IMR-90 (cell line): ENCODE measurements at regions not wholly inside any gene's neighbourhood (a gene's known extent, or its start where the extent isn't known, plus 50 kb on each side); places are given as distances from the start of the nearest gene placed in this dataset.

Source experiments
- ATAC-seq: fragments of 200-7000 bp; cut with Tn5 transposase; 2 replicates; pipeline ENCODE4 v1.9.1; 2020; ENCODE audit warnings: low read depth, mild to moderate bottlenecking, moderate library complexity
- BruUV-seq: library from RNA; stranded (reverse); fragments of 400-500 nt; replicated peaks from 2 replicates; lab custom pipeline; 2021; lab: Mats Ljungman, UMichigan
- CTCF ChIA-PET: fragments of 300-600 bp; formaldehyde crosslinking; extraction: SDS; loops from one replicate; lab custom pipeline; 2021; ENCODE audit warnings: antibody characterized with exemption; lab: Yijun Ruan, JAX
- POLR2A ChIA-PET: fragments of 300-600 bp; sonication (Branson Sonifier 250); formaldehyde crosslinking; loops from one replicate; lab custom pipeline; 2022; ENCODE audit warnings: antibody characterized with exemption; ENCODE audit not compliant: unreplicated experiment; lab: Charles Lee
- DNase-seq: peaks from one replicate; pipeline ENCODE4 v3.0.0; 2013
- H2AFZ ChIP-seq: replicated peaks from 2 replicates; pipeline ENCODE3; 2013; ENCODE audit warnings: low read length, mild to moderate bottlenecking; ENCODE audit not compliant: poor library complexity
- H2AK5ac ChIP-seq: 2 replicates; pipeline ENCODE4 v1.6.1; 2013; ENCODE audit warnings: low read depth, low read length, inconsistent platforms
- H2AK9ac ChIP-seq: replicated peaks from 2 replicates; pipeline ENCODE3; 2013; ENCODE audit warnings: mild to moderate bottlenecking, low read depth, low read length, moderate library complexity; ENCODE audit not compliant: poor library complexity
- H2BK120ac ChIP-seq: 2 replicates; pipeline ENCODE4 v1.6.1; 2013; ENCODE audit warnings: low read depth, low read length, inconsistent platforms
- H2BK15ac ChIP-seq: 3 replicates; pipeline ENCODE4 v1.6.1; 2013; ENCODE audit warnings: low read depth, low read length, inconsistent platforms
- H2BK20ac ChIP-seq: 2 replicates; pipeline ENCODE4 v1.6.1; 2013; ENCODE audit warnings: low read depth, mild to moderate bottlenecking, inconsistent platforms, low read length, moderate library complexity
- H2BK5ac ChIP-seq: 2 replicates; pipeline ENCODE4 v1.6.1; 2013; ENCODE audit warnings: mild to moderate bottlenecking, low read depth, low read length, inconsistent platforms; ENCODE audit not compliant: poor library complexity, severe bottlenecking
- H3K14ac ChIP-seq: replicated peaks from 2 replicates; pipeline ENCODE4 v1.6.1; 2013; ENCODE audit warnings: low read depth, low read length, inconsistent platforms
- H3K18ac ChIP-seq: 2 replicates; pipeline ENCODE4 v1.6.1; 2013; ENCODE audit warnings: low read depth, low read length, control low read depth
- H3K23ac ChIP-seq: 2 replicates; pipeline ENCODE4 v1.6.1; 2013; ENCODE audit warnings: low read depth, low read length, inconsistent platforms
- H3K27ac ChIP-seq: 2 replicates; pipeline ENCODE4 v1.5.1; 2013; ENCODE audit warnings: mild to moderate bottlenecking, control low read depth, low read length; ENCODE audit not compliant: insufficient read depth
- H3K27me3 ChIP-seq: 2 replicates; pipeline ENCODE4 v1.6.1; 2013; ENCODE audit warnings: low read length; ENCODE audit not compliant: control insufficient read depth, insufficient read depth
- H3K36me3 ChIP-seq: 2 replicates; pipeline ENCODE4 v1.6.1; 2013; ENCODE audit warnings: low read length, mixed read lengths; ENCODE audit not compliant: control insufficient read depth, insufficient read depth
- H3K4ac ChIP-seq: 2 replicates; pipeline ENCODE4 v1.6.1; 2013; ENCODE audit warnings: low read depth, low read length, inconsistent platforms
- H3K4me1 ChIP-seq: 2 replicates; pipeline ENCODE4 v1.6.1; 2013; ENCODE audit warnings: low read length, mixed read lengths; ENCODE audit not compliant: control insufficient read depth, insufficient read depth
- H3K4me2 ChIP-seq: 2 replicates; pipeline ENCODE4 v1.6.1; 2013; ENCODE audit warnings: low read depth, mild to moderate bottlenecking, control low read depth, low read length, moderate library complexity
- H3K4me3 ChIP-seq: 2 replicates; pipeline ENCODE4 v1.5.1; 2013; ENCODE audit warnings: low read depth, mild to moderate bottlenecking, control low read depth, low read length, moderate library complexity; ENCODE audit not compliant: insufficient read depth
- H3K56ac ChIP-seq: 2 replicates; pipeline ENCODE4 v1.6.1; 2013; ENCODE audit warnings: low read length, inconsistent platforms; ENCODE audit not compliant: insufficient read depth; ENCODE audit errors: extremely low read depth
- H3K79me1 ChIP-seq, 2 experiments: 2 replicates each; pipeline ENCODE4 v1.6.1; 2013; ENCODE audit warnings: low read length in 2 of 2, inconsistent platforms in 1 of 2, low read depth in 1 of 2
- H3K9ac ChIP-seq: 2 replicates; pipeline ENCODE4 v1.6.1; 2013; ENCODE audit warnings: low read depth, low read length, control low read depth
- H3K9me1 ChIP-seq: 2 replicates; pipeline ENCODE4 v1.6.1; 2013; ENCODE audit warnings: low read length, inconsistent platforms; ENCODE audit not compliant: insufficient read depth
- H3K9me3 ChIP-seq: 2 replicates; pipeline ENCODE4 v1.6.1; 2013; ENCODE audit warnings: low read length; ENCODE audit not compliant: control insufficient read depth, insufficient read depth
- H4K20me1 ChIP-seq: 2 replicates; pipeline ENCODE4 v1.6.1; 2013; ENCODE audit warnings: low read length, inconsistent platforms; ENCODE audit not compliant: insufficient read depth
- H4K5ac ChIP-seq: 2 replicates; pipeline ENCODE4 v1.6.1; 2013; ENCODE audit warnings: mild to moderate bottlenecking, low read depth, low read length, control low read depth
- H4K8ac ChIP-seq, 2 experiments: 2 replicates each; pipeline ENCODE4 v1.6.1; 2013; ENCODE audit warnings: low read depth in 2 of 2, low read length in 2 of 2, control low read depth in 1 of 2, inconsistent platforms in 1 of 2
- H4K91ac ChIP-seq: 2 replicates; pipeline ENCODE4 v1.6.1; 2013; ENCODE audit warnings: low read depth, low read length, inconsistent platforms; ENCODE audit not compliant: insufficient read depth
- BHLHE40 ChIP-seq: fragments of 150-350 bp; IDR thresholded peaks from 2 replicates; pipeline ENCODE4 v1.6.1; 2016; ENCODE audit warnings: mild to moderate bottlenecking, low read depth, low read length
- CEBPB ChIP-seq: IDR thresholded peaks from 2 replicates; pipeline ENCODE4 v1.6.1; 2012; ENCODE audit warnings: low read depth, low read length, improper control_type of control experiment
- CHD1 ChIP-seq: IDR thresholded peaks from 2 replicates; pipeline ENCODE4 v1.6.1; 2012; ENCODE audit warnings: low read depth, low read length, improper control_type of control experiment
- FOS ChIP-seq: fragments of 150-350 bp; IDR thresholded peaks from 2 replicates; pipeline ENCODE4 v1.6.1; 2016; ENCODE audit warnings: low read depth, low read length
- MAFK ChIP-seq: IDR thresholded peaks from 2 replicates; pipeline ENCODE4 v1.6.1; 2012; ENCODE audit warnings: low read depth, low read length, improper control_type of control experiment
- MAZ ChIP-seq: IDR thresholded peaks from 2 replicates; pipeline ENCODE4 v1.6.1; 2012; ENCODE audit warnings: low read depth, mild to moderate bottlenecking, low read length, improper control_type of control experiment, moderate library complexity, borderline replicate concordance
- MXI1 ChIP-seq: IDR thresholded peaks from 2 replicates; pipeline ENCODE4 v1.6.1; 2012; ENCODE audit warnings: low read depth, mild to moderate bottlenecking, low read length, moderate library complexity, borderline replicate concordance
- NFE2L2 ChIP-seq: fragments of 150-350 bp; IDR thresholded peaks from 2 replicates; pipeline ENCODE4 v1.6.1; 2016; ENCODE audit warnings: low read depth, mild to moderate bottlenecking, low read length
- POLR2A ChIP-seq: IDR thresholded peaks from 2 replicates; pipeline ENCODE4 v1.6.1; 2012; ENCODE audit warnings: mild to moderate bottlenecking, low read depth, low read length
- RAD21 ChIP-seq: IDR thresholded peaks from 2 replicates; pipeline ENCODE4 v1.6.1; 2012; ENCODE audit warnings: low read length, improper control_type of control experiment
- RCOR1 ChIP-seq: IDR thresholded peaks from 2 replicates; pipeline ENCODE4 v1.6.1; 2012; ENCODE audit warnings: mild to moderate bottlenecking, low read length, improper control_type of control experiment; ENCODE audit not compliant: insufficient replicate concordance
- RFX5 ChIP-seq: IDR thresholded peaks from 2 replicates; pipeline ENCODE4 v1.8.0; 2012; ENCODE audit warnings: low read depth, mild to moderate bottlenecking, low read length, moderate library complexity
- SMC3 ChIP-seq: fragments of 150-350 bp; IDR thresholded peaks from 2 replicates; pipeline ENCODE4 v1.6.1; 2016; ENCODE audit warnings: low read depth, mild to moderate bottlenecking, antibody characterized with exemption, low read length, moderate library complexity
- dilution Hi-C: fragments of 300-500 bp; cut with HindIII; formaldehyde crosslinking; loops from one replicate; pipeline ENCODE4 v1.14.3; 2018; ENCODE audit warnings: low sequenced_read_pairs; ENCODE audit not compliant: unreplicated experiment
- in situ Hi-C: fragments of 300-500 bp; cut with MboI; formaldehyde crosslinking; loops from 3 replicates; pipeline ENCODE4 v1.14.3; 2019; ENCODE audit warnings: low sequenced_read_pairs, inconsistent platforms, mixed read lengths
- intact Hi-C: fragments of 100-400 bp; cut with micrococcal nuclease; formaldehyde crosslinking; loops from 2 replicates; pipeline ENCODE4 v1.10.0; 2022
- TF ChIP-seq, protein P1 (sequence below): fragments of 150-350 bp; IDR thresholded peaks from 2 replicates; pipeline ENCODE4 v1.6.1; 2017; ENCODE audit warnings: mild to moderate bottlenecking, antibody characterized with exemption, low read length, low read depth
- TF ChIP-seq, protein P2 (sequence below): conservative IDR thresholded peaks from 2 replicates; pipeline ENCODE4 v1.5.1; 2012; ENCODE audit warnings: mild to moderate bottlenecking, low read depth, low read length, improper control_type of control experiment
- TF ChIP-seq, protein P3 (sequence below): fragments of 150-350 bp; IDR thresholded peaks from 2 replicates; pipeline ENCODE4 v1.6.1; 2016; ENCODE audit warnings: low read depth, mild to moderate bottlenecking, low read length, moderate library complexity, borderline replicate concordance

DNA sequence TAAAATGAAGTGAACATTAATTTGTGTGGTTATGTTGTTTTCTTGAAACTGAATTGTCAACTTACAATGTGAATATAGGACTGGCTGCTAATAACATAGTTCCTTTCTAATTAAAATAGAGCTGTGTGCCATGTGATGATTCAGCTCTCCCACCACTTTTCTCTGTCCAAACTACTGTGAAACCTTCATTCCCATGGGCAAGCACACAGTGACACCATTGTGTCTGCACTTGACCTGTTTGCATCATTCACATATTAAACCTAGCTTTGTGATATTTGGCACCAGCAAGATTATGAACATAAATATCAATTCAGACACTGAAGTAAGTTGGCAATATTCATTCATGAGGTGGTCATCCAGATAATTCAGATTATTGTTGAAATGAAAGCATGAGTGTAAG, 78.8 kb upstream of the TCF12 start:
- Histone ChIP-seq H3K4me1 (peaks cover 5% of the 10 kb centered on the region), H3K4ac (no peak overlapping the region), H3K9me1 (peaks cover 6% of the 10 kb centered on the region; the same call in 1 of the 2 replicates), H3K27me3 (no peaks in the 10 kb centered on the region), H4K91ac (no peak overlapping the region), H2AK9ac (no peak overlapping the region), H3K27ac (no peak overlapping the region), H3K36me3 (no peaks in the 10 kb centered on the region), H2BK5ac (no peak overlapping the region), H3K14ac (no peak overlapping the region), H4K5ac (no peak overlapping the region), H3K9me3 (no peaks in the 10 kb centered on the region), H3K4me3 (no peak overlapping the region), H4K20me1 (no peaks in the 10 kb centered on the region), H3K56ac (no peak overlapping the region), H3K79me1 (no peaks in the 10 kb centered on the region), H3K23ac (no peak overlapping the region), H2BK15ac (no peak overlapping the region), H2BK20ac (no peak overlapping the region), H2AFZ (no peak overlapping the region), H3K18ac (no peak overlapping the region), H3K4me2 (no peak overlapping the region), H2BK120ac (no peak overlapping the region), H3K9ac (no peak overlapping the region), H4K8ac (no peak overlapping the region), H2AK5ac (no peak overlapping the region)
- ChIA-PET POLR2A (interaction anchor here (0.6 kb wide), 1 partner anchor 312 kb away, joined by 5 read pairs; no protein-coding TSS in a partner anchor), CTCF (interaction anchor here (1.4 kb wide), 1 partner anchor 81 kb away, joined by 3 read pairs; no protein-coding TSS in a partner anchor)
- BruUV-seq = no TSS peak
- TF ChIP-seq RFX5 = no peak
- TF ChIP-seq FOS = no peak
- no peak for TF ChIP-seq CHD1
- no peak for TF ChIP-seq MAFK
- TF ChIP-seq MXI1 = no peak
- TF ChIP-seq, protein P1, sequence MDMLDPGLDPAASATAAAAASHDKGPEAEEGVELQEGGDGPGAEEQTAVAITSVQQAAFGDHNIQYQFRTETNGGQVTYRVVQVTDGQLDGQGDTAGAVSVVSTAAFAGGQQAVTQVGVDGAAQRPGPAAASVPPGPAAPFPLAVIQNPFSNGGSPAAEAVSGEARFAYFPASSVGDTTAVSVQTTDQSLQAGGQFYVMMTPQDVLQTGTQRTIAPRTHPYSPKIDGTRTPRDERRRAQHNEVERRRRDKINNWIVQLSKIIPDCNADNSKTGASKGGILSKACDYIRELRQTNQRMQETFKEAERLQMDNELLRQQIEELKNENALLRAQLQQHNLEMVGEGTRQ = no peak
- TF ChIP-seq CEBPB = no peak
- no peak for TF ChIP-seq NFE2L2
- TF ChIP-seq MAZ = no peak
- TF ChIP-seq RAD21 = no peak
- TF ChIP-seq SMC3 = no peak
- TF ChIP-seq, protein P2, sequence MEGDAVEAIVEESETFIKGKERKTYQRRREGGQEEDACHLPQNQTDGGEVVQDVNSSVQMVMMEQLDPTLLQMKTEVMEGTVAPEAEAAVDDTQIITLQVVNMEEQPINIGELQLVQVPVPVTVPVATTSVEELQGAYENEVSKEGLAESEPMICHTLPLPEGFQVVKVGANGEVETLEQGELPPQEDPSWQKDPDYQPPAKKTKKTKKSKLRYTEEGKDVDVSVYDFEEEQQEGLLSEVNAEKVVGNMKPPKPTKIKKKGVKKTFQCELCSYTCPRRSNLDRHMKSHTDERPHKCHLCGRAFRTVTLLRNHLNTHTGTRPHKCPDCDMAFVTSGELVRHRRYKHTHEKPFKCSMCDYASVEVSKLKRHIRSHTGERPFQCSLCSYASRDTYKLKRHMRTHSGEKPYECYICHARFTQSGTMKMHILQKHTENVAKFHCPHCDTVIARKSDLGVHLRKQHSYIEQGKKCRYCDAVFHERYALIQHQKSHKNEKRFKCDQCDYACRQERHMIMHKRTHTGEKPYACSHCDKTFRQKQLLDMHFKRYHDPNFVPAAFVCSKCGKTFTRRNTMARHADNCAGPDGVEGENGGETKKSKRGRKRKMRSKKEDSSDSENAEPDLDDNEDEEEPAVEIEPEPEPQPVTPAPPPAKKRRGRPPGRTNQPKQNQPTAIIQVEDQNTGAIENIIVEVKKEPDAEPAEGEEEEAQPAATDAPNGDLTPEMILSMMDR = no peak
- no peak for TF ChIP-seq POLR2A
- TF ChIP-seq, protein P3, sequence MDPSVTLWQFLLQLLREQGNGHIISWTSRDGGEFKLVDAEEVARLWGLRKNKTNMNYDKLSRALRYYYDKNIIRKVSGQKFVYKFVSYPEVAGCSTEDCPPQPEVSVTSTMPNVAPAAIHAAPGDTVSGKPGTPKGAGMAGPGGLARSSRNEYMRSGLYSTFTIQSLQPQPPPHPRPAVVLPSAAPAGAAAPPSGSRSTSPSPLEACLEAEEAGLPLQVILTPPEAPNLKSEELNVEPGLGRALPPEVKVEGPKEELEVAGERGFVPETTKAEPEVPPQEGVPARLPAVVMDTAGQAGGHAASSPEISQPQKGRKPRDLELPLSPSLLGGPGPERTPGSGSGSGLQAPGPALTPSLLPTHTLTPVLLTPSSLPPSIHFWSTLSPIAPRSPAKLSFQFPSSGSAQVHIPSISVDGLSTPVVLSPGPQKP = no peak
- no peak for TF ChIP-seq RCOR1
- no peak for TF ChIP-seq BHLHE40
- dilution Hi-C loops = no loop called here
- in situ Hi-C loops = no loop called here
- no peak for ATAC-seq
- no peak for DNase-seq
- intact Hi-C loops = no loop called here
